HG03196 (cell line): ENCODE measurements at regions not wholly inside any gene's neighbourhood (a gene's known extent, or its start where the extent isn't known, plus 50 kb on each side); places are given as distances from the start of the nearest gene placed in this dataset.
A peak's percentile ranks its signal among the peaks of the same experiment; 100 is the strongest.
"Not testable (repeated sequence)": the region's sequence is repeated elsewhere in the genome, so short reads cannot be mapped to it uniquely, and the experiment has no call there.

Source experiments
- ATAC-seq: cut with Tn5 transposase; IDR thresholded peaks from one replicate; pipeline ENCODE4 v1.9.1; 2021; ENCODE audit not compliant: unreplicated experiment

DNA sequence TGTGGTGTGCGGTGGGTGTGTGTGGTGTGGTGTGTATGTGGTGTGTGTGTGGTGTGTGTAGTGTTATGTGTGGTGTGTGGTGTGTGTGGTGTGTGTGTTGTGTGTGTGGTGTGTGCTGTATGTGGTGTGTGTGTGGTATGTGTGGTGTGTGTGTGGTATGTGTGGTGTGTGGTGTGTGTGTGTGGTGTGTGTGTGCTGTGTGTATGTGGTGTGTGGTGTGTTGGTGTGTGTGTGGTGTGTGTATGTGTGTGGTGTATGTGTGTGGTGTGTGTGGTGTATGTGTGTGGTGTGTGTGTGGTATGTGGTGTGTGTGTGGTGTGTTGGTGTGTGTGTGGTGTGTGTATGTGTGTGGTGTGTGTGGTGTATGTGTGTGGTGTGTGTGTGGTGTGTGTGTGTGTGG is 144.3 kb downstream of the HSD17B3 start:
- ATAC-seq: no peak

DNA sequence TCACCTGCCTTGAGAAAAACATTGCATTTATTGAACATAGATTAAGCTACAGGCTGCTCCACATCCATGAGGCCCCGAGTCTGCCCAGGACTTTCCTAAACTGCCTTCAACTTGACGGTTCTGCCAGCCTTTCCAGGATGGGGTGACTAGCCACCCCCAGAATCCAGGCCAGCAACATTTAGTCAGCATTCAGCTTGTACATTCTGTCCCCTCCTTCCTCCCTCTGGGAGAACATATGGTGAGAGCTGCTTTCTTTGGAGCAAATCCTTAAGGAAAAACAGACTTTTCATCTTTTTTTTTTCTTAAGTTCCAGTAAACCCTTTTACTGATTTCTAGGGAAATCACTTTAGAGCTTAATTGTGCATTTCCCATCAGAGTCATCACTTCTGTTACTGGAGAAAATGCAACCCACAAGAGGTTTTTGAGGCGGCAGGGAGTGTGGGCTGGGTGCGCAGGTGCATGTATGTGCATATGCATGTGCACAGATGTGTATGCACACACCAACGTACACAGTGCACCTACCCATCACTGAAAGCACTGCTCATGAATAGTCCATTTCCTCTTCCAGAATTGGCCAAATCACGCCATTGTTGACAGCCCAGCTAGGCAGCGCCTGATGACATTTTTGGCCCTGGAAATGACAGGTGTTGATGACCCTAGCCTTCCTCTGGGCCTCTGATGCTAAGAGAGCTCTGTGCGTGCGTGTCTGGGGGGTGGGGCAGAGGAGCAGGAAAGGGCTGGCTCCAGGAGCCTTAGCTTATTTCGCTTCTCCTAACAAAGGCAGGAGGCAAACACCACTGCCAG is 145.6 kb downstream of the HSD17B3 start:
- ATAC-seq: no peak

DNA sequence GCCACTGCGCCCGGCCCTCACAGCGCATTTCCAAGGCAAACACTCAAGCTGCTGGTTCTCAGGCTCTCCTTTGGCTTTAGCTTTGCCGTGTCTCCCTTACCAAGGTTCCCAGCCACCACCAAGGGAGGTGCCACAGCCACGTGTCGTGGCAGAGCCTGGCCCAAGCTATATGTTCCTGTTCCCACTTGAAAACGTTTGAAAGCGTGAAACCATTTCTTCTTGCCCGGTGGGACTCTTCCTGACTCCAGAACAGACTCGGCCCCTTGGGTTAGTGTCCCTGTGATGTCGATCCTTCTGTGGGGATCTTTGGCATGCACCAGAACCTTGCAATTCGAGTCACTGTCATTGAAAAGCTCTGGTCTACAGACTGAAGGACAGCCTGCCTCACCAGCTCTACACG is 147.9 kb downstream of the HSD17B3 start:
- ATAC-seq: no peak

DNA sequence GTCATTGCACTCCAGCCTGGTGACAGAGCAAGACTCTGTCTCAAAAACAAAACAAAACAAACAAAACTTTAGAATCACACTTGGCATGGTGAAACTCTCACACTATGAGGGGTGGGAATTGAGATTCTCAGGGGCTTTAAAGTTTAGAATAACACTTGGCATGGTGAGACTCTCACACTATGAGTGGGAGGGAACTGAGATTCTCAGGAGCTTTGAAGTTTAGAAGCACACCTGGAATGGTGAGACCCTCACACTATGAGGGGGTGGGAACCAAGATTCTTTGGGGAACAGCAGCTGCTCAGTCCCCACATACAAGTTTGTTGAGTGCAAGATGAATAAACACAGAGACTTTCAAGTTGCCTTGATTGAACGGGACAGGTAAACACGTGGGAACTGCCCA is 149.4 kb downstream of the HSD17B3 start:
- ATAC-seq: no peak

DNA sequence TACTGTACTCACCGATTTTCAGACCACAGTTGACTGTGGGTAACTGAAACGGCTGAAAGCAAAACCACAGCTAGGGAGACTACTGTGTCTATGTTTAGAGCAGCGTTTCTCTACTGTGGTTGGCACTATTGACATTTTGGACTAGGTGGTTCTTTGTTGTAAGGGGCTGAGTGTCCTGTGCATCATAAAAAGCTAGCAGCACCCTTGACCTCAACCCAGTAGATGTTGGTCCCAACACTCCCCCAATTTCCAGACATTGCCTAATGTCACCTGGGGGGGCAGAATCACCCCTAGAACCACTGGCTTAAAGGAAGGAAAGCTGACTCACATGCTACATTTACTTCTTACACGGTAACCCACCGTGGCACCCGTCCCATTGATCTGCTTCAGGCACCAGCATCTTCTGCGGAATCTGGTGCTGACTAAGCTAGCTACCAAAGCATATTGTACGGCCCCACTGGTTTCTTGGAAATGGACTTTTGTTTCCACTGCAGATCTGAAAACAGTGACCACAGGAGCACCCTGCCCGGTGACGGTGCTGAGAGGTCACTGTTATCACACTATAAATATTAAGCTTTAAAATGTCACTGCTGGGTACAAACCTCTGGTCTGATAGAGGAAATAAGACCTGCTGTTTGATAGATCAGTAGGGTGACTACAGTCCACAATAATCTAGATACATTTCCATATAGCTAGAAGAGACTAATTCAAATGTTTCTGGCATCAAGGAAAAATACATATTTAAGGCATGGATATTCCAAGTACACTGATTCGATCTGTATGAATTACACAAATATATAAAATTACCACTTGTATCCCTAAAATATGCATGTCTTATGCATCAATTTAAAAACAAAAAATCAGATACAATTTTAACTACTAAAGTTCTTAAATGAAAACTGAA is 151.4 kb downstream of the HSD17B3 start:
- peak; percentile 92 for ATAC-seq

DNA sequence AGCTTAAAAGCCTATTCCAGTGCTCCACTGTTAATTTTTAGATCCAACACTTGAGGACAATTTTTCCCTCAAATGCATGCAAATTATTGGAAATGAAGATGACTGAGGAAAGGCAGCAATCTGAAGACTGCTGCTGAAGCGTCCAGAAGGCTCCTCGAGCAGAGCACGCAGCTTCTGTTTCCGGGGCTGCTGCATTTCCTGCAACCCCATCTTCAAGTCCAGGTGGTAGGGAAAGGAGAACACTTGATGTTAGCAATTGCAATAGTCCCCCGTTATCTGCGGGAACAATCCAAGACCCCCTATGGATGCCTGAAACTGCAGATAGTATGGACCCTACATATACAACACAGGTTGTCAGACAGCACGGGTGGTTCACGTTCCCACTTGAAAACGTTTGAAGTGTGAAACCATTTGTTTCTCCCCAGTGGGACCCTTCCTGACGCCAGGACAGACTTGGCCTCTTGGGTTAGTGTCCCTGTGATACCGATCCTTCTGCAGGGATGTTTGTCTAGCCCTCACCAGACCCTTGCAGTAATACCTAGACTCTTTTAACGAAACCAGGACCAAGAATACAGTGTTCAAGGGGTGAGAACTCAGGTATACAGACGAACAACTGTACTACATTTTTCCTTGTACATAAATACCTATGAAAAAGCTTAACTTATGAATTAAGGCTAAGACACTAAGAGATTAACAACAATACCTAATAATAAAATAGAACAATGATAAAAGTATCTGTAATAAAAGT is 152.3 kb downstream of the HSD17B3 start:
- ATAC-seq: peak; percentile 45

DNA sequence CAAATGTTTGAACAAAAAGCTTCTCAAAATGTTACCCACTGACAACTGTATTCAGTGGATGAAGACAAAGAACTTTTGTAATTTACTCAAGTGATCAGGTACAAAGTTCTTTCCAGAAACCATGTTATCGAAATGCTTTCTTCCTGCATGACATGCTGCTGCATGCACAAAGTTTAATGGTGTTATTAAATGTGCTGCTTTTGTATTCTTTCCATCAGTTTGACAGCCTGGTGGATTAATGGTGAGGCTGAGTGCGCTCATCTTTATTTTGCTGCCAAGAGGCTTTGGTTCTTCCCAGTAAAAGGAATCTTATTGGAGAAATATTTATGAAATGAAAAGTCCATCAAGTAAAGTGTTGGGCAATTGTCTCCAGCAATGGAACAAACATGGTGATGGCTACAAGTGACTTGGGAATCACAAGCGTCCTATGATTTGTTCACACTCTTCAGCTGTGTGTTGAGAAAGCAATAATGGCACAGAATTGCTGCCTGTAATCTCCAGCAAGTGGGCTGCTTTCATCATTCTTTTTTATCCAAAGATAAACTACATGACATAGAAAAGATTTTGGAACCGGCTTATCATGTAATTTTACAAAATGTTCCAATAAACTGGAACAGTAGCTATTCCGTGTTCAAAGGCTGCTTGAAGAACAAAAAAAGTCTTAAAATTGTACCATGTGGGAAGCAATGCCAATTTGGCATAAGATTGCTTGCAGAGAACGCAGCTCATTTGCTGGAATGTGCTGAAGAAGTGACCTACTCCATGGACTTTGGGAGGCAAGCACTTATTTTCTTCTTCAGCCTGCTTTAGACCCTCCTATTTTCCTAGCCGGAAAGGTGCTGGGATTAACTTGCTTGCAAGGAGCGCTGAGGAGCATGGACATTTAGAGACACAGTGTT is 153.1 kb downstream of the HSD17B3 start:
- ATAC-seq: no peak

DNA sequence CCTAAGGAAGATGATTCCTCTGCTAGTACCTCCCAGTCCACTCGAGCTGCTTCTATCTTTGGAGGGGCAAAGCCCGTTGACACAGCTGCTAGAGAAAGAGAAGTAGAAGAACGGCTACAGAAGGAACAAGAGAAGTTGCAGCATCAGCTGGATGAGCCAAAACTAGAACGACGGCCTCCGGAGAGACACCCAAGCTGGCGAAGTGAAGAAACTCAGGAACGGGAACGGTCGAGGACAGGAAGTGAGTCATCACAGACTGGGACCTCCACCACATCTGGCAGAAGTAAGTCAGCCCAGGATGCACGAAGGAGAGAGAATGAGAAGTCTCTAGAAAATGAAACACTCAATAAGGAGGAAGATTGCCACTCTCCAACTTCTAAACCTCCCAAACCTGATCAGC is 154.9 kb downstream of the HSD17B3 start:
- not testable (repeated sequence) for ATAC-seq

DNA sequence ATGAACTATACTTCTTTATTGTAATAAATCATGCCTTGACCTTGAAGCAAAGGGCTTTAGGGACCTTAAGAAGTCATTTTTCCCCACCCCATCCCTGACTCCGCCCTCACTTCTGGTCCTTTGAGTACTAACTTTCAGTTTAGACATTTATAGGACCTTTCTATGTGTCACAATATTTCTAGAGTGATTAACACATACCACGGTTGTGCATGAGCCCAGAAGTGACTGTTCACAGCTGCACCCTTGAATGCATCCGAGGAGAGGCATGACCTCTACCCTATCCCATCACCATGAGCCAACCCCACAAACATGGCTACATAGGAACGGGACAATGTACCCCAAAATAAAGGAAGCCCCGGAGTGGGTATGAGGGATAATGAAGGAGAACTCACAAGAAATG is 160.3 kb downstream of the HSD17B3 start:
- ATAC-seq: no peak

DNA sequence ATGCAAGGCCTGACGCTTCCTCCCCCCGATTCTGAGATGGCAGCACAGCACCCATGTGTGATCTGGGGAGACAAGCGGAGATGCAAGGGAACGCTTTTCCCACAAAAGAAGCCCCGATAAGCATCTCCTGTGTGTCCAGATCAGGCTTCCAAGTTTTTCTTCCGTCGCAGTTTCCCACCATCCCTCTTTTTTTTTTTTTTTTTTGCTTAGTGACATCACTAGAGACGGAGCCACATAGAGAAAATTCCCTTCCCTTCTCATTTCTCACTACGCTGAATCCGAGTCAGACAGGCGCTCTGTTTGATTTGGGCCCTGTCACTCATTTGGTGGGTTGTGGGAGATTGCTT is 160.9 kb downstream of the HSD17B3 start:
- ATAC-seq: no peak

DNA sequence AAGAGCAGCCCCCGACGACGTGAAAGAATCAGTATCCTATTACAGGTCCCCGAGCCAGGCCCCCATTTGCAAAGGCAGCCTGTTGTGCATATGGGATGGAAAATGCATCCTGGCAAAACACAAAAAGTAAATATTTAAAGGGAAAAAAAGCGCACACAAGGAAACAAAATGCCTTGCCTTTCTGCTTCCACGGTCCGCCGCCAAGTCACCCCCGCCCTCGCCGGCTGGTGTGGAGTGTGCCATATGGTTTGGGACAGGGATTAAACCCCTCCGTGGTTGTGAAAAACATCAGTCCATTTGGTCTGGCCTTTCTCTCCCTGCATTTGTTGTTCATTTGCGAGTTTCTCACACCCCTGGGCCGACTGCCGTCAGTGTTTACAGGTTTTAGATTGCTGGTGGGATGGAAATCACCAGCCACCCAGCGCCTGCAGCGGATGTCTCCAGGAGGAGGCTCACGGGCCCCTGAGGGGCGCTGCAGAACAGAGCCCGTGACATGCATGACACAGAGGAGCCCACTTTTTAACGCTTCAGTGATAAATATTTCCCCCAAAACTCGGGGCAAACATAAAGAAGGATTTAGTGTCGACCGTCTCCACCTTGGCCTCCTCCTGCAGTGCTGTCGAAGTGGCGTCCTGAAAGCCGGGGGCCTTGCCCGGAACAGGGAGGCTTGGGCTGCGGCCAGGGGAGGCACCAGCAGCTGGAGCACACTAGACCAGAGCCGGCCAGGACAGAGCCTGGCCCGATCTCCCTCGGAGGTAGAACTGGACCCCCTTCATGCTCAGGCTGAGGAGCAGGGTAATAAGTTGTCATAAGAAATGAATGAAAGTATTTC is 161.5 kb downstream of the HSD17B3 start:
- ATAC-seq: no peak

DNA sequence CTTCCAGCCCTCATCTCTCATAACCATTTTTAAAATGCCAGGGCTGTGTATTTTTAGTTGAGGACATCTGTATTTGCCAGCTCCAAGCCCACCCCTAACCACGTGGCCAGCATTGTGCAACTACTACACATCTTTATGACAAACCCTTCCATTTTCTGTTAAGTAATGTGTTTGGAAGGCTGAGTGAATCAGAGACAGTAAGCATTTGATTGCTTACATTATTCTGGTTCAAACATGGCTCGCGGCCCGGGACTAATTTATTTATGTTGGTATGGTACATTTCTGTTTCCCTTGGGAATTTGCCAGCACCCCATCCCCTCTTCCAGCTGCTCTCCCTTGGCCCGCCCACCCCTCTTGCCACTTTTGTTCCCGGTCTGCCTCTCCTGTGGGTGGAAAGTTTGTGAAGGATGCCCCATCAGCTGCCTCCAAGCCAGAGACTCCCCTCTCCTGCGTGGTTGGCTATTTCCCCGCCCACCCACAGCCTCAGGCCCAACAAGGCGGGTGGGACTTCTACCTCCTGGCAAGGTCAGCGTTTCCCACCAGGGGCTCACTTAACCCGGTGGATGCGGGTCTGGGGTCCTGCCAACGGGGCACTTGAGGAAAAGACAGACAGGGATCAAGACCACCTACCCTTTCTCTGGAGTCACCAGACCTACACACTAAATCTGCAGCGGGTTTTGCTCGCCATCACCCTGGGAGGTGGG is 162.2 kb downstream of the HSD17B3 start:
- ATAC-seq: no peak

DNA sequence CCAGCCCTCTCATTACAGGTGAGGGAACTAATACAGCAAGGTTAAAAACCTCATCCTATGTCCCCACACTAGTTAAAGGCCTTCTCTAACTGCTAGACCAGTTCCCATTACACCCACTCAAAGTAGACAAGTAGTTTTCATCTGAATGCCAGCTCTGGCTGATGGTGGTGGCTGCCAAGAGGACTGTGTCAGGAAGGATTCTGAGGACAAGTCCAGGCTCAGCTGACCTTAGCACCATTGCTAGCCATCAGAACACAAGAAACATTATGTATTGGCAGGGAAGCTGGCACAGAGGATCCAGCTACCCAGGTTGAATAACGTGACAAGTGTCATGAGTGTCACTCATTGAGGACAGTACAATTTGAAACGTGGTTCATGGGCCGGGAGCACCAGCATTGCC is 163.4 kb downstream of the HSD17B3 start:
- no peak for ATAC-seq

DNA sequence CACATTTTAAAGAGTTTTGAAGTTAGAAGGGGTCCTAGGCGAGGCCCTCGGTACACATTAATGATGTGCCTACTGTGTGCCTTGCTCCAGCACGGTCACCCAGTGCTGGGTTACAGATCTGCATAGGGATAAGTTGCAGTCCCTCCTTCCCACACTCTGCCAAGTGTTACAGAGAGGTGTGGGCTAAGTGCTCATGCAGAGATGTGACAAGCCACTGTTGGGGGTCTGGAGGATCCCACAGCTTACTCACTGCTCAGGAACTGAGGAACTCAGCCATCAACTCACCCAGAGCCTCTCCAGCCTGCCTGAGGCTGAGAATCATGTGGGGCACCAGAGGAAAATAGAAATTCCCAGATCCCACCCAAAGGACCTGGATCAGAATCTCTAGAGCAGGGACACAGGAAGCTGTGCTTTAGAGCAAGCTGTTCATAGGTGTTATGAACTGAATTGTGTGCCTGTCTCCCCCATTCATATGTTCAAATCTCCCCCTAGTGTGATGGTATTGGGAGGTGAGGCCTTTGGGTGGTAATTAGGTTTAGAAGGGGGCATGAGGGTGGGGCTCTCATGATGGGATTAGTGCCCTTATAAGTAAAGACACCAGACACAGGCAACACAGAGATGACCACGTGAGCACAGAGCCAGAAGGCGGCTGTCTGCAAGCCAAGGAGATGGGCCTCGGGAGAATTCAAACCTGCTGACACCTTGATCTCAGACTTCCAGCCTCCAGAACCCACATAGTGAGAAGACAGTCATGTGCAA is 164.1 kb downstream of the HSD17B3 start:
- peak; percentile 10 for ATAC-seq

DNA sequence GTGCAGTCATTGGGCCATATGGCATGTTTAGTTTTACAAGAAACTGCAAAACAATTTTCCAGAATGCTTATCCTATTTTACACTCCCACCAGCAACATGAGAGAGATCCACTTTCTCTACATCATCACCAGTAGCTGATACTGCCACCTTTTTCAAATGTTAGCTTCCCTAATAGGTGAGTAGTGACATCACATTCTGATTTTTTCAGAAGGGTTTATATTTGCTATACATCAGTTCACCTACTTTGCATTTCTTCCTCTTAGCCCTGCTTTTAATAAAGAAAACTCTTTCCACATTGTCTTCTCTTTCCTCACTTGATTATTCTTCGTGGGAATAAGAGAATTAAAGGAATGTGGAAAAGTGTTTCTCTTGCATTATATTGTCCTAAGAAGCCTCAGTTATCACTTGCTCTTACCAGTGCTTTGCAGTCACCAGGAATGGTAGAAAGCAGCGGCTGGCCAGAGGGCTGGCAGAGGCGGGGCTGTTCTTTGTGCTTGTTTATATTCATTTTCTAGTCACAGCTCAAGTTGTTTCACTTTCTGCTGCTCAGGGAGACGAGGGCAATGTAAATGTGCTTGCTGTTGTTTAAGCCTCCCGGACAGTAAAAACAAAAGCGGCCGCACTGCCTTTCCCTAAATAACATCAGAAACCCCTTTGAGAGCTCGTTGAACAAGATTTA is 164.8 kb downstream of the HSD17B3 start:
- peak; percentile 95 for ATAC-seq

DNA sequence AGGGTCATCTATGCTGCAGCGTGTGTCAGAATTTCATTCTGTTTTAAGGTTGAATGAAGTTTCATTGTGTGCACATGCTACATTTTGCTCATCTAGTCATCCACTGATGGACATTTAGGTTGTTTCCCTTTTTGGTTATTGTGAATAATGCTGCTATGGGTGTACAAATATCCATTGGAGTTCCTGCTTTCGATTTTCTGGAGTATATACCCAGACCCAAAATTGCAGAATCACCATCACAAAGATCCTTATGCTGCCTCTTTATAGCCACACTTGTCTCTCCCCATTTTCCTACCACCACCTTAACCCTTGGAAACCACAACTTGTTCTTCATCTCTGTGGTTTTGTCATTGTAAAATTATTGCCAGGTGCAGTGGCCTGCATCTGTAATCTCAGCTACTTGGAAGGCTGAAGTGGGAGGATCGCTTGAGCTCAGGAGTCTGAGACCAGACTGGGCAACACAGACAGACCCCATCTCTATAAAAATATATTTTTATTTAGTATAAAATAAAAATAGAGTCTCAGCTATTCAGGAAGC is 166.2 kb downstream of the HSD17B3 start:
- no peak for ATAC-seq

DNA sequence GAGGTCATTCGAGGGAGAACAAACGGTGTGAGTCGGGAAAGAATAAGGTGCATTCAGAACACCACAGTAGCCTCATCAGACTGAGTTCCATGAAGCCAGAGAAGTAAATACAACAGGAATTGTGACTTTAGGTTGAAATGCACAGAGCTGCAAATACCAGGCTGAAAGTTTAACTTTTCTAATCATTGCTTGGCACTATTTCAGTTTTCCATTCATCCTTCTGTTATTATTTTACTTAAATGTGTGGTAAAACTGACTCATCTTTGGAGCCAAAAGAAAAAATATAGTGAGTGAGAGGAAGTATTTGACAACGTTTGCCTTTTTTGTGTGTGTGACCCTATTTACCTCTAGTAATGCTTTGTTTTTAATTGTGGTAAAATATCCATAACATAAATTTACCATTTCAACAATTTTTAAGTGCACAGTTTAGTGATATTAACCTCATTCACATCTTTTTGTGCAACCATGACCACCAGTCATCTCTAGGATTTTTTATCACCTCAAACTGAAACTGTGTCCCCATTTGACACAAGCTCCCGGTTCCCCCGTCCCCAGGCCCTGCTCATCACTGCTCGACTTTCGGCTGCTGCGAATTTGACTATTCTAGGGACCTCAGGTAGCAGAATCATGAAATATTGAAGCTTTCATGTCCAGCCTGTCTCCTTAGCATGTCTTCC is 166.8 kb downstream of the HSD17B3 start:
- no peak for ATAC-seq
